HUDEP-2 (cell line): ENCODE measurements at regions not wholly inside any gene's neighbourhood (a gene's known extent, or its start where the extent isn't known, plus 50 kb on each side); places are given as distances from the start of the nearest gene placed in this dataset.
"Not testable (repeated sequence)": the region's sequence is repeated elsewhere in the genome, so short reads cannot be mapped to it uniquely, and the experiment has no call there.

ENCODE experiments used
- DNase-seq, 76 experiments: peaks; one replicate each; lab custom pipeline; 2025; ENCODE audit not compliant: unreplicated experiment in 76 of 76; lab: John Stamatoyannopoulos, UW

GRCh38 chr6:86738078-86738477, 199.2 kb upstream of the HTR1E start:
- no peak for DNase-seq

DNA sequence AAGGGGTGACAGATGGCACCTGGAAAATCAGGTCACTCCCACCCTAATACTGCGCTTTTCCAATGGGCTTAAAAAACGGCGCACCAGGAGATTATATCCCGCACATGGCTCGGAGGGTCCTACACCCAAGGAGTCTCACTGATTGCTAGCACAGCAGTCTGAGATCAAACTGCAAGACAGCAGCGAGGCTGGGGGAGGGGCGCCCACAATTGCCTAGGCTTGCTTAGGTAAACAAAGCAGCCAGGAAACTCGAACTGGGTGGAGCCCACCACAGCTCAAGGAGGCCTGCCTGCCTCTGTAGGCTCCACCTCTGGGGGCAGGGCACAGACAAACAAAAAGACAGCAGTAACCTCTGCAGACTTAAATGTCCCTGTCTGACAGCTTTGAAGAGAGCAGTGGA, 205.7 kb upstream of the HTR1E start:
- DNase-seq = not testable (repeated sequence)

GRCh38 chr6:86730772-86731171, 206.6 kb upstream of the HTR1E start:
- not testable (repeated sequence) for DNase-seq

DNA sequence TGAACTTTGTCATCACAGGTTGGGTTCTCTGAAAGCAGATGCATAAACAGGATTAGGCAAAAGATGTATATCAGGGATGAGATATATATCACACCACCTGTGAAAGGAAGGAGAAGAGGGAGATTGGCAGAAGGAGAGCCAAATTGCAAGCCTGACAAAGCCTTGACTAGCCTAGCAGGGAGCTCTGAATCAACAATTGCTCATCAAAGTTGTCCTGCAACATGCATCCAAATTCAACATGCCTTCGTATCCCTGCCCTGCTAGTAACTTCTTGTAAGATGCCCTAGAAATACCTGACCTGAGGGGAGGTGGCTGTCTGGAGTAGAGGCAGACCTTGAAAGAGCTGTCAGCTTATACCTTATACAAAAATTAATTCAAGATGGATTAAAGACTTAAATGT, 207.1 kb upstream of the HTR1E start:
- no peak for DNase-seq

DNA sequence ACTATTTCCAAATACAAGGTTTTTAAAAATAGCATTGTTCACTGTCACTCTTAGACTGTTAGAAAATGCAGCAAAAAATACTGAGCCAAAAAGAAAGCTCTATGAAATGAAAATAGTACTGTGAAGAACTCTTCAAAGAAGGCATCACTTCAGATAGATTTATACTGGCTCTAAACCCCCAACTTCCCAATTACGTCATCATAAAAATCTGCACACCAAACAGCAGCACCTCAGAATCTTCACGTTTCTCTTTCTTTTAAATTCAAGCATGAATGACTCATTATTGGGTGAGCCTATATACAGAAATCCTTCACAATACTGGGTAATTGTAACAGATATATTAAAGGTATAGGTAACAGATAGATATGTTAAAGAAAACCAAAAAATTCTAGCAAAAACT, 208.4 kb upstream of the HTR1E start:
- no peak for DNase-seq

GRCh38 chr6:86724695-86725094, 212.6 kb upstream of the HTR1E start:
- DNase-seq = no peak

DNA sequence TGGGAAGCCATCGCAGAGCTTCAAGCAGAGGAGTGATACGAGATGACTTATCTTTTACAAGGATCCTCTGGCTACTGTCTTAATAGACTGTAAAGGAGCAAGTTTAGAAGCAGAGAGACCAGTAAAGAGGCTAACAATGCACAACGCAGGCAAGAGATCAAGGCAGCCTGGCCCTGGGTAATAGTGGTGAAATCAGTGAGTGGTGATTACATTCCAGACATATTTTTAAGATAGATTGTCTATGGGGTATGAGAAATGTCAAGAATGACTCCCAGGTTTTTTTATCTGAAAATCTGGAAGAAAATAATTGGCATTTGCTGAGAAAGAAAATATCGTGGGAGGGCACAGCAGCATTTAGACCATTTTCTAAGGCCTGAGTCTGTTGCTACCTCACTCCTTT, 213.6 kb upstream of the HTR1E start:
- no peak for DNase-seq

DNA sequence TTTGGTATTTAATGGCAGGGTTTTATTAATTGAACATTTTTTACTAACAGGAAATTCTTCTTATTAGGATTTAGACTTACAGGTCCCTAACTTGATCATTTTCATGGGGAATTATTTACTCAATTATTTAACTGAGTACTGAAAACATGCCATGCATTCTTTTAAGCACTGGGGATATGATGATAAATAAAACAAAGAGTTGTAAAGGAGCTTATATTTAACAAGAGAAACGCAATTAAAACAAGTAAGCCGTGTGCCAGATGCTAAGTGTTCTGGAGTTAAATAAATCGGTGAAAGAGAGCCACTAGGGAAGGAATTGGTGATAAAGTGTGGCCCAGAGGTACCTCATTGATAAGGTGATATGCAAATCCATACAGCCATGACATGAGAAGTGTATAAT, 214.2 kb upstream of the HTR1E start:
- no peak for DNase-seq

GRCh38 chr6:86722131-86722530, 215.2 kb upstream of the HTR1E start:
- DNase-seq = no peak

DNA sequence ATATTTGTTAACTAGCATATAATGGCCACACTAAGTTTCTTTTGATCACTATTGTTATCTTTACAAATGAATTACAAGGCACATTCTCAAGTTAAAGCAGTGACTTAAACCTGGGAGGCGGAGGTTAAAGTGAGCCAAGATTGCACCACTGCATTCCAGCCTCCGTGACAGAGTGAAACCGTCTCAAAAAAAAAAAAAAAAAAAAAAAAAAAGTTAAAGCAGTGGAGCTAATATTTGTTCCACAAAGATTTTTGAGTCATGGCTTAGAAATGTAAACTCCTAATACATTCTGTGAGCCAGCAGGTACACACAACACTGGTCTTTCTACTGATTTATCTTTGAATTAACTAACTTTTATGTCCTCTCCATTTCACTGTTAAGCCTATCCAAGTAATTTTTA, 221.7 kb upstream of the HTR1E start:
- no peak for DNase-seq

GRCh38 chr6:86712039-86712438, 225.3 kb upstream of the HTR1E start:
- no peak for DNase-seq

DNA sequence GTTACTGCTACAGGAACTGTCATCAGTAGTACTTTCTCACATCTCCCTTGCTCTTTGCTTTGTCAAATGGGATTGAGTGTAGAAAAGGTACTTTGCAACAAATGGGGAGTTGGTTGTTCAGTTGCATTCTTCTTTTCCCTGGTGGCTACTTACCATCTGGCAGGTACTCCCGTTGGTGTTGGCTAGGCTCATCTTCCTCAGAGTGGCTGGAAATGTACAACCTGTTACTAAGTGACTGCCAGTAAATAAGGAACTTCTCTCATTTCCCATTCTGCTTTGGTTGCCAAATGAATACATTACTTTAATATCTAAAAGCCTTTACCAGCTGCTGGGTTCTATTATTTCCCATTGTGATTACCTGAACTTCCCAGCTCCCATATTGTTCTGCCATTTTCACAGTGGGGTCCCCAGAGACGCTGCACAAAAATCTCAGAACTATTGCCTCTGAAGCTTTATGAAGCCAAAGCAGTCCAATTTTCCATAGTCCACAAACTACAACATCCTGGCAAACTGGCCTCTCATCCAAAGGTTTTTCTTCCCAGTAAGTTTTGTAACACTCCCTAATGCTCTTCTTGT, 229.7 kb upstream of the HTR1E start:
- DNase-seq = no peak

- peak in 44 of 76 experiments; percentile 3 to 67 (median 27) for DNase-seq
These were observed 230.9 kb upstream of the HTR1E start for GRCh38 chr6:86706449-86706848.

DNA sequence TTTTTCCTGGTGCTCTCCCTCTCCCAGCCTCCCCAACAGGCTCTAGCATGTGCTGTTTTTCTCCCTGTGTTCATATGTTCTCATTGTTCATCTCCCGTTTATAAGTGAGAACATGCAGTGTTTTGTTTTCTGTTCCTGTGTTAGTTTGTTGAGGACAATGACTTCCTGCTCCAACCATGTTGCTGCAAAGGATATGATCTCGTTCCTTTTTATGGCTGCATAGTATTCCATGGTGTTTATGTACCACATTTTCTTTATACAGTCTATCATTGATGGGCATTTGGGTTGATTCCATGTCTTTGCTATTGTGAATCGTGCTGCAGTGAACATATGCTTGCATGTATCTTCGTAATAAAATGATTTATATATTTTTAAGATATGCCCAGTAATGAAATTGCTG, 236.1 kb upstream of the HTR1E start:
- DNase-seq = not testable (repeated sequence)

GRCh38 chr6:86686496-86686895, 250.8 kb upstream of the HTR1E start:
- DNase-seq = no peak

DNA sequence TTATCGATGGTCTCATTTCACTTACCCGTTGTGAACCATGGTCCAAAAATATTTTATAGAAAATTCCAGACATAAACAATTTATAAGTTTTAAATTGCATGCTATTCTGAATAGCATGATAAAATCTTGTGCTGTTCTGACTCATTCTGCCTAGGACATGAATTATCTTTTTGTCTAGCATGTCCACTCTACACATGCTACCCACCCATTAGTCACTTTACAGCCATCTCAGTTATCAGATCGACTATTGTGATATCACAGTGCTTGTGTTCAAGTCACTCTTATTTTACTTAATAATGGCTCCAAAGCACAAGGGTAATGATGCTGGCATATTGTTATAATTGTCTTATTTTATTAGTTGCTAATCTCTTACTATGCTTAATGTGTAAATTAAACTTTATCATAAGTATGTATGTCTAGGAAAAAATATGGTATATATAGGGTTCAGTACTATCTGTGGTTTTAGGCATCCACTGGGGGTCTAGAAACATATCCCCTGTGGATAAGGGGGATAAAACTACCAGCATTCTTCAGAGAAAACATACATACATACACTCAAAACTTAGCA, 252.0 kb upstream of the HTR1E start:
- peak in 33 of 76 experiments; percentile 4 to 77 (median 38) for DNase-seq

GRCh38 chr6:86683132-86683908, 254.0 kb upstream of the HTR1E start:
- peak in 65 of 76 experiments; percentile 16 to 98 (median 86) for DNase-seq

GRCh38 chr6:86682297-86682696, 255.0 kb upstream of the HTR1E start:
- peak in 32 of 76 experiments; percentile 10 to 63 (median 28) for DNase-seq

DNA sequence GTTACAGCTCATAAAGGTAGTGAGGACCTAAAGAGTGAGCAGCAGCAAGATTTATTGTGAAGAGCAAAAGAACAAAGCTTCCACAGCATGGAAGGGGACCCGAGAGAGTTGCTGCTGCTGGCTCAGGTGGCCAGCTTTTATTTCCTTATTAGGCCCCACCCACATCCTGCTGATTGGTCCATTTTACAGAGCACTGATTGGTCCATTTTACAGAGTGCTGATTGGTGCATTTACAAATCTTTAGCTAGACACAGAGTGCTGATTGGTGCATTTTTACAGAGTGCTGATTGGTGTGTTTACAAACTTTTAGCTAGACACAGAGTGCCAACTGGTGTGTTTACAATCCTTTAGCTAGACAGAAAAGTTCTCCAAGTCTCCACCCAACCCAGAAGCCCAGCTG, 256.2 kb upstream of the HTR1E start:
- DNase-seq = not testable (repeated sequence)

- not testable (repeated sequence) for DNase-seq
These were observed 265.2 kb upstream of the HTR1E start for GRCh38 chr6:86672125-86672524.

DNA sequence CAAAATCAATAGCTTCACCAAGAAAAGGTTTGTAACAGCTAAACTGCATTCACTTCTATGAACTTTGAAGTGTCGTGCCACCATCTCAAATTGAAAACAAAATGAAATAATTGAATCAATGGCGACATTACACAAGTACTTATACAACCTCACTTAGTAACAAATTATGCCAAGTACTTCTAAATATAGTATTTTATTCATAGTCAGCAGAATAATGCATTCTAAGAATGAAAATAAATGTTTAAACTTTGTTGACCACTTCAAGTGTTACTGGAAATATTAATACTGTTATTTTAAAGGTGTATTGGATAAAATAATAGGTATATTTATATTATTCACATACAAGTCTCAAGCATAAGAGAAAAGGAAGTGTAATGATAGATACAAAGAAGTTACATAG, 280.1 kb upstream of the HTR1E start:
- no peak for DNase-seq

GRCh38 chr6:86629123-86629522, 308.2 kb upstream of the HTR1E start:
- DNase-seq = no peak
